ENCODE measurements at regions not wholly inside any gene's neighbourhood (a gene's known extent, or its start where the extent isn't known, plus 50 kb on each side); places are given as distances from the start of the nearest gene placed in this dataset.

DNA sequence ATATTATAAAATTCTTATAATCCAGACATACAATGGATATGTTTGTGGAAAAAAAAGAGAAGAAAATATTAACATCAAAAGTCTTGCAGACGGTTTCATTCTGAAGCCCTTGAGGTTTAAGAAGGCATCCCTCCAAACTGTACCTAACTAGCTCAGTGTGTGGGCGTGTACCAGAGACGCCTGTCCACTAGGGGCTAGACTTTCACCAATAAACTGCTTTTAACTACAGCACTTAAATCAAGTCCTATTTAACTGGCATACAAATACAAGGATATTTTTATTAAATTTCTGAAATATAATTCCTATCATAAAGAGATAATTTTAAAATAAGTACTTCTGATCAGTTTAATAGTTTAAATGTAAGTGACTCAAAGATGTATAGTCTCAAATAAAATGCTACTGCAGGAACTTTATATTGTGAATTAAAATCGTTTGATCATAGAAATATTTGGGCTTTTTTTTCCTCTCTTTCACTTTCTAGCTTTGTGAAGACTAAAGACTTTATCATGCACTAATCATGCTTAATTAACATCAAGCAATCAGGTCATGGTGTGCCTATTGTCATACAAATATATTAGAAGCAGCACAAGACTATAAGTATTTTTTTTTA, 437.7 kb downstream of the SATB2 start:
- DNase-seq = peak; percentile 19

DNA sequence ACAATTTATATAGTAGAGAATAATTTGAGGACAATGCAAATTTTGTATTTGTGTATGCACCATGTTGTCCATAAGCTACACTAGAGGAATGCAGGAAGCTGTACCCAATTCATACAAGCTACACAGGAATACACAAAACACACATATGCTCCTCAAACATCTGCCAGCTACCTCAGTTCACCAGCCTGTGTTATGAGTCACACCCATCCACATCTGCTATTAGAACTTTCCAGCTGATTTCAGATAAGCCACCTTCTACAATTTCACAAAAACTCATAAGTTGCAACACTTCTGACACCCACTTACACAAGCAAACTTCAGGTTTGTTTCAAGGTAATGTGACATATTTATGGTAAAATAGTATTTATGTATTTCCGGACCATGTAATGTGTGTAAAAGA, 438.9 kb downstream of the SATB2 start:
- DNase-seq = no peak

DNA sequence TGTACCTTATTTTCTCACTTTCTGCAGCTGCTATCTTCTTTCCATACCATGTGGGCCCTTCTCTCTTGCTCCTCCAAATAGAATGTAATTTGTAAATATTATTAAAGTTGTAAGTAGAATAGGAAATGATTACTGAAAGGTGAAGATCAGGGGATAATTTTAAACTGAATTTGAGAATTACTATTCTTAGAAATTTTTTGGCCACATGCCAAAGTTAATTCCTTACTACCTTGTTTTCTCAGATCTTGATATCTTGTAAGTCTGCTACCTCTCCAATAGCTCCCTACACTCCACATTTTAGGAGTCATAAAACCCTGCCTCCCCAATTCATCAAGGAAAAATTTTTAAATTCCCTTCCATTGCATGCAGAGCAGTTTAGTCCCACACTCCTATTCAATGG, 442.7 kb downstream of the SATB2 start:
- no peak for DNase-seq

DNA sequence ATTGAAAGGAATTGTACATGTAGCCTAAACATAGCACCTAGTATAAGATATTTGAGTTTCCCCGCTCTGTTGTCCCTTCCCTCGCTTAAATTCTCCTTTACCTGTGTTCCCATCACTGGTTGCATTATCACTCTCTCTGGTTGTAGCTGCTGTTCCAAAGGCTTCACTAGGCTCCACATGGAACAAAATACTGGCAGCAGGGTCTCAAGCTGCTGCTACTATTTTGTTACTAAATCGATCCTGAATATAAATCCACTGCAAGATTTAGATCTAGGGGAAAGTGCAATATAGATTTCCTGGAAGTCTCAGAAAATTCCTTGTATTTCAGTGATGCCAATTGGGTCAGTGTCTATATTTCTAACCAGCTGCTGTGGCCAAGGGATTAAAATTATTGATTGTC, 443.5 kb downstream of the SATB2 start:
- no peak for DNase-seq

DNA sequence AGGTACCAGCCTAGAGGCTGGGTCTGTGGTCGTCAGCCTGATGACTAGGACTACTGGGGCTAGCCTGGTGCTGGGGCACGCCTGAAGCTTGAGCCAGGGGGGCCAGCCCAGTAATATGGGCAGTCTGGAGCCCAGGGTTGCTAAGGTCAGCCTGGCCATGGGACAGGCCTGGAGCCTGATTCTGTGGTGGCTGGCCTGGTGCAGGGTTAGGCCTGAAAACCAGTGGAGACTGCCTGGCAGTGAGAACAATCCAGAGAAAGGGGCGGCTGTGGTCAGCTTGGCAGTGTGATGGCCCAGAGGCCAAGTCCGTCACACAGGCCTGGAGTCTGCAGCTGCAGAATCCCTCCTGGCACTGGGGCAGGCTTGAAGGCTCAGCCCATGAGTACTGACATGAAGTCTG, 445.8 kb downstream of the SATB2 start:
- no peak for DNase-seq

- DNase-seq = no peak
These were observed 463.1 kb downstream of the SATB2 start for GRCh38 chr2:198994678-198995077.

DNA sequence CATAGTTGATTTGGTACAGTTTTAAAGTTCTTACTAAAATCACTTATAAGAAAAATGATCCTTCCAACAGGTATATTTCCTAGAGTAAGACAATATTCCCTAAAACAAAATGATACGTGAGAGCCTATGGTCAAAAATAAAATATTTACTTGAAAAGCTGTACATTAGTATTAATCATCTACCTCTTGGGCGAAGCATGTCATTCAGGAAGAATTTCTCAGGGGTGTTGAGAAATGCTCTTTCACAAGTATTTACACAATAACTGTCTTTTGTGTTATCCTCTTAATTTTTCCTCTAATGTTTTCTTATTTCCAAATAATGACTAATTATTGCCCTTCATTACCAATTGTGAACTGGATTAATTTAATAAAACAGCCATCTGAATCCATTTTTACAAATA, 466.3 kb downstream of the SATB2 start:
- DNase-seq = no peak

- no peak for DNase-seq
These were observed 482.0 kb downstream of the SATB2 start for GRCh38 chr2:198975779-198976178.

DNA sequence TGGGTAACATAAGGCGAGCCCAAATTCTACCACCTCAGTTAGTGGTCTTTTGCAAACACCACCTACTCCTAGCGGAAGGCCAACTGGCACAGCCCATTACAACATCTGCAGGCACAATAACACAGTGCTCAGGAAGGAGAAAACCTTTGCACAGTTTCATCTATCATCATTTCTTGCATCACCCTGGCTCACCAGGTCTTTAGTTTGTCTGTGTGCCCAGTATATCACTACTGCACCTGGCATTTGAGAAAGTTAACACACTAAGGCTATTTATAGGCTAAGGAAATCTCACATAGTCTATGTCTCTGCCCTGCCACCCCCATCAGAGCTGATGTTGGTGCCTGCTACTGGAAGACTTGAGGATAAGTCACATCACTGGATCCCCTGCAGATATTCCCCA, 484.0 kb downstream of the SATB2 start:
- DNase-seq = no peak

GRCh38 chr2:198973181-198973580, 484.6 kb downstream of the SATB2 start:
- no peak for DNase-seq

DNA sequence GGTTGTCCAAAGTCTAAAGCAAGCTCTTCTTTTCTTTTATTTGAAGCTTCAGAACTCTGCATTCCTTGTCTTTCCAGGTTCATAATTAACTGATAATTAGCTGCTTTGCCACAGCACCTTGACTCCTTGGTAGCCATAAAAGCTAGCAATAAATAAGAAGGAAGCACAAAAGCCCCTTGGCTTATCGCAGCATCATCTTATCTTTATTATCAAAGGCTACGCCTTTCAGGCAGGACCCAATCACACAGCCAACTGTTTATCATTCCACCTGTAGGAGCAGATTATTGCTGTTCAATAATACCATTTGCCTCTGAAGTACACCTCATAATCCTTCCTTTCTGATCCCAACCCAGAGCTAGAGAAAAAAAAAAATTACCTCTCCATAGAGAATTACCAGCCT, 489.2 kb downstream of the SATB2 start:
- no peak for DNase-seq

DNA sequence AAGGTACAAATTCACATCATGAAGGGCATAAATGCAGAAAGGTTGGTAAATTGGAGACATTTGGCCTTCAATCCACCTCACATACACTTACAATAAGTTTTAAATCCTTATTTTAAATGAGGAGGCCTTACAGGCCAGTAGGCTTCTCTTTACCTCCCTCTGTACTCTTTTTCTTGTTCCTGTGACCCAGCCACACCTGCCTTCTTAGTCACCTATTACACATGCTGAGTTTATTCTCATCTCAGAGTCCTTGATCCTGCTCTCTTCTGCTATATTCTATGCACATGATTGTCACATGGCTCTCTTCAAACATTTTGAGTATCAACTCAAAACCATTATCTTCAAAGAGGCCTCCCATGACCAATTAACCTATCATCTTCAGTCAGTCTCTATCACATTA, 491.5 kb downstream of the SATB2 start:
- no peak for DNase-seq

- no peak for DNase-seq
These were observed 496.2 kb downstream of the SATB2 start for GRCh38 chr2:198961547-198961946.

- DNase-seq = no peak
These were observed 500.6 kb downstream of the SATB2 start for GRCh38 chr2:198957181-198957580.

- DNase-seq = no peak
These were observed 504.4 kb downstream of the SATB2 start for GRCh38 chr2:198953328-198953727.

DNA sequence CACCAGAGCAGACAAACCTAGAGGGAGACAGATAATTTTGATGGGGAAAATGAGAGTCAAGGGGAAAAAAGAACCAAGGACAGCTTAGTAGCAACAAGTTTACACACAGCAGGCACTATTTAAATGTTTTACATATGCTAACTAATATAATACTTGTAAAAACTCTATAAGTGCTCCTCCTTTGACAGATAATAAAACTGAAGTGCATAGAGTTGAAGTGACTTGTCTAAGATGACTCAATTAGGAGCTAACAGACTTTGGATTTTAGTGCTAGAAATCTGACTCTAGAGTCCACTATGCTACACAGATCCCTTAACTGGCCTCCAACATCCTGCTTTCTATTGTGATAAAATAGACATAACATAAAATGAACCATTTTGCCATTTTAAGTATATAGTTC, 506.9 kb downstream of the SATB2 start:
- DNase-seq = no peak

- no peak for DNase-seq
These were observed 512.2 kb downstream of the SATB2 start for GRCh38 chr2:198945496-198945895.

DNA sequence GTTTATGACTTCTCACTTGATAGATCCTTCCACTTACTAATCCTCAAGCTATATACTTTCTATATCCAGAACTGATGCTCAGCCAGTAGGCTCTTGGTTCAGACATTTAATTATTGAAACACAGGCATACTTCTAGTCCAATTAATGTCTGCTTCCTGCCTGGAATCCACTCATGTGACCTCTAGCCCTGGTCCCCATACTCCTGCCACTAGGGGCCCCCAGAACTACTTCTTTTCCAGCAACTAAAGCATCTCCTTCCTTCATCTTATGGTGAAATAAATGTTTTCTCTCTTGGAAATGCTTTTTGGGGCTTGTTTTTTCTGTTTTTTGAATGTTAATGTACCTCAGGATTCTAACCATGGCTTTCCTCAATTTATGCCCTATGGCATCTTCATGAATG, 527.6 kb downstream of the SATB2 start:
- DNase-seq = no peak

- DNase-seq = no peak
These were observed 529.7 kb downstream of the SATB2 start for GRCh38 chr2:198928026-198928425.

DNA sequence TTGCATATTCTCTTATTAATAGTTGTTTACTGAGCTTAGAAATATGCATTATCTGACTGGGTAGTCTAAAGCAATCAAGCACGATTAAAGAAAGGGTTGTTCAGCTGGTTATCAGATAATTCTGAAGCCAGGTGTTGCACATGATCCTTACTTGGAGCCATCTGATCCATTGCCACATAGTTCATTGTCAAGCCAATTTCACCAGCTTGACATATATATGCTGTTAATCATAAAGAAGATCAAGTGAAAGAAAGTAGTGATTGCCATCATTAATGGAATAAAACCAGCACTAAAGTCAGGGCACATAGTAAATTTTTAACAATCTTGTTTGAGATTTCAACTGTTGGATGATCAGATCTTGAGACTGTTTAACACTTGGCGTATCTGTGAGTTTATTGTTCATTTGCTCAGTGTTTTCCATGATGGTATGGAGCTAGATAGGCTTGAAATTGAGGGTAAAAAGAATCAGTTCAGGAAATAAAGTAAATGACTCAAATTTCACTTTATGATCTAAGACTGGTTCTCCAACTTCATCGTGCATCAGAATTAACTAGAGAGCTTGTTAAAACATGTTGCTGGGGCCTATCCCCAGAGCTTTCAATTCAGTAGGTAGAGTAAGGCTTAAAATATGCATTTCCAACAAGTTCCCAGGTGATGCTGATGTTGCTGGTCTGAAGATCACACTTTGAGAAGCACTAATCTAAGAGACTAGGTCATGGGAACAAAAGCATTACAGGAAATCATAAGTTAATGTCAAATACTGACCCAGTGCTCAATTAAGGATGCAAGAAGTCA, 539.6 kb downstream of the SATB2 start:
- DNase-seq = no peak

DNA sequence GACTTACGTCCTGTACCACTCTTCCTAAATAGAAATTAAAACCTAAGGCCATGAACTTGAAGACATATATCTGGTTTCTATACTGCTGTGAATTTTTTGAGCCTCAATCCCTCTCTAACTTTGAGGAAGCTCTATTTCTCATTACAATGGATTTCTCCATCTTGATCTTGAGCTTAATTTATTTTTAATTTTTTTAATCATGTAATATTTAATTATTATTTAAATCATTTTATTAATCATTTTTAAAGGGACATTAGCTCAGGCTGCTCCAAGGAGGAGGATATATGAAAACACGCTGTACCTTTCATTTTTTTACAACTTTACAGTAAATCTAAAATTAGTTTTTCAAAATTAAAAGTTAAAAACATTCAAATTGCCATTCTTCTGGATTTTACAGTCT, 540.5 kb downstream of the SATB2 start:
- DNase-seq = no peak

- peak; percentile 36 for DNase-seq
These were observed 541.1 kb downstream of the SATB2 start for GRCh38 chr2:198916548-198917080.

- no peak for DNase-seq
These were observed 544.2 kb downstream of the SATB2 start for GRCh38 chr2:198913394-198914152.
